HEK293T (cell line): ENCODE measurements at regions not wholly inside any gene's neighbourhood (a gene's known extent, or its start where the extent isn't known, plus 50 kb on each side); places are given as distances from the start of the nearest gene placed in this dataset.

Experiments
- CTCF ChIA-PET: fragments of 350-600 bp; formaldehyde crosslinking; extraction: SDS; loops from one replicate; lab custom pipeline; 2021; ENCODE audit warnings: antibody characterized with exemption, inconsistent platforms; lab: Yijun Ruan, JAX
- POLR2A ChIA-PET: fragments of 350-600 bp; formaldehyde crosslinking; extraction: SDS; loops from one replicate; lab custom pipeline; 2020; ENCODE audit warnings: antibody characterized with exemption, inconsistent platforms; lab: Yijun Ruan, JAX
- DNase-seq: peaks from one replicate; pipeline ENCODE4 v3.0.0; 2012; ENCODE audit warnings: mixed read lengths; ENCODE audit errors: extremely low spot score
- ARNT ChIP-seq: fragments of 450-650 bp; IDR thresholded peaks from 2 replicates; pipeline ENCODE4 v1.6.1; 2017; ENCODE audit warnings: mild to moderate bottlenecking
- BHLHE40 ChIP-seq: fragments of 450-650 bp; IDR thresholded peaks from 2 replicates; pipeline ENCODE4 v1.6.1; 2016; ENCODE audit warnings: mild to moderate bottlenecking, moderate library complexity, borderline replicate concordance
- CTBP1 ChIP-seq: fragments of 450-650 bp; IDR thresholded peaks from 2 replicates; pipeline ENCODE4 v1.6.1; 2016; ENCODE audit warnings: borderline replicate concordance
- ELF4 ChIP-seq: fragments of 450-650 bp; IDR thresholded peaks from 2 replicates; pipeline ENCODE4 v1.6.1; 2017; ENCODE audit warnings: antibody characterized with exemption
- FOXA1 ChIP-seq: fragments of 450-650 bp; IDR thresholded peaks from 2 replicates; pipeline ENCODE4 v1.6.1; 2016; ENCODE audit warnings: mild to moderate bottlenecking
- FOXK2 ChIP-seq: fragments of 450-650 bp; IDR thresholded peaks from 2 replicates; pipeline ENCODE4 v1.6.1; 2016; ENCODE audit warnings: mild to moderate bottlenecking
- FOXM1 ChIP-seq: fragments of 450-650 bp; IDR thresholded peaks from 2 replicates; pipeline ENCODE4 v1.6.1; 2017; ENCODE audit warnings: mild to moderate bottlenecking, borderline replicate concordance
- HDGF ChIP-seq: fragments of 450-650 bp; IDR thresholded peaks from 2 replicates; pipeline ENCODE4 v1.6.1; 2017; ENCODE audit warnings: antibody characterized with exemption, borderline replicate concordance
- L3MBTL2 ChIP-seq: fragments of 450-650 bp; conservative IDR thresholded peaks from 2 replicates; pipeline ENCODE4 v1.6.1; 2016; ENCODE audit warnings: mild to moderate bottlenecking
- LEF1 ChIP-seq: fragments of 450-650 bp; IDR thresholded peaks from 2 replicates; pipeline ENCODE4 v1.6.1; 2017; ENCODE audit warnings: mild to moderate bottlenecking, borderline replicate concordance
- NFRKB ChIP-seq: fragments of 450-650 bp; IDR thresholded peaks from 2 replicates; pipeline ENCODE4 v1.6.1; 2016; ENCODE audit warnings: mild to moderate bottlenecking, moderate library complexity
- PKNOX1 ChIP-seq: fragments of 450-650 bp; IDR thresholded peaks from 2 replicates; pipeline ENCODE4 v1.6.1; 2016
- SP1 ChIP-seq: fragments of 450-650 bp; IDR thresholded peaks from 2 replicates; pipeline ENCODE4 v1.6.1; 2017
- SUZ12 ChIP-seq: fragments of 450-650 bp; IDR thresholded peaks from 2 replicates; pipeline ENCODE4 v1.6.1; 2016; ENCODE audit warnings: mild to moderate bottlenecking
- TARDBP ChIP-seq: fragments of 450-650 bp; IDR thresholded peaks from 2 replicates; pipeline ENCODE4 v1.6.1; 2016
- ZNF384 ChIP-seq: fragments of 450-650 bp; IDR thresholded peaks from 2 replicates; pipeline ENCODE4 v1.6.1; 2016

DNA sequence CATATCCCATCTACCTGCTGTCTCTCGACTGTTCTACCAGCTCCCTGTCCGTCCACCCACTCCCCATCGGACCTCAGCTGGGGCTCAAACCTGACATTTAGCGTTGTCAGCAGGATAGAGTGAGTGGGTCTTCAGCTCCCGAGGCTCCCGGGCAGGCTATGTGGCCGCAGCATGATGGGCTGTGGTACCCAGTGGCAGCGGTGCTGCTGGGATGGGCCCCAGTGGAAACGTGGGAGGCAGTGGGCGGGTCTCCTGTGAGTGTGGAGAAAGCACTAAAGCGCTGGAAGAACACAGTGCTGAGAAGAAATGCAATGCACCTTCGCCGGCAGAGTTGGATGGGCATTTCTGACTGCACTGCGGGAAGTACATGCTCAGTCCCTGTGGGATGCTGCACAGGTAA lies 204.8 kb upstream of the SYT4 start:
- TF ChIP-seq TARDBP (no peak), FOXK2 (no peak), CTBP1 (no peak), HDGF (no peak), SP1 (no peak), BHLHE40 (no peak), SUZ12 (no peak), FOXM1 (no peak), NFRKB (no peak), FOXA1 (no peak), ARNT (no peak), ZNF384 (no peak), ELF4 (no peak), PKNOX1 (no peak), L3MBTL2 (no peak), LEF1 (no peak)
- CTCF ChIA-PET: no interaction called here
- no peak for DNase-seq
- POLR2A ChIA-PET: no interaction called here

DNA sequence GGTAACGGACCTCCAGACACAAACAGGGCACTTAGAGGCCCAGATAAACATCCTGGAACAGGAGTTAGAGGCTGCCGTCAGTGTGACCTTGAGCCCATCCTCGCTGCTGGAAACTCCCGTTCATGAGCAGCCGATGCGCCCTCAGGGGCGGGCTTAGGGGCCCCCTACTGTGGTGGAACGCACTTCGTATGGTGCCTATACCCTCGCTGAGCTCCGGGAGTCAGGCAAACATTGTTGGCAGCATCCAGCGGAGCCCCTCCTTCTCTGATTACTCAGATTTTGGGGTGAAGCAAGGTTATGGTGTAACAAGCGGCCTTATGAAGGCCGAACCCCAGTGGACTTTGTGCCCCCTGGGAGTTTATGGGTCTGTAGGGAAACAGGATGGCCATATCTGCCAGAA lies 205.3 kb upstream of the SYT4 start:
- DNase-seq: no peak
- ChIA-PET CTCF (no interaction called here), POLR2A (no interaction called here)
- TF ChIP-seq ZNF384 (no peak), ELF4 (no peak)

DNA sequence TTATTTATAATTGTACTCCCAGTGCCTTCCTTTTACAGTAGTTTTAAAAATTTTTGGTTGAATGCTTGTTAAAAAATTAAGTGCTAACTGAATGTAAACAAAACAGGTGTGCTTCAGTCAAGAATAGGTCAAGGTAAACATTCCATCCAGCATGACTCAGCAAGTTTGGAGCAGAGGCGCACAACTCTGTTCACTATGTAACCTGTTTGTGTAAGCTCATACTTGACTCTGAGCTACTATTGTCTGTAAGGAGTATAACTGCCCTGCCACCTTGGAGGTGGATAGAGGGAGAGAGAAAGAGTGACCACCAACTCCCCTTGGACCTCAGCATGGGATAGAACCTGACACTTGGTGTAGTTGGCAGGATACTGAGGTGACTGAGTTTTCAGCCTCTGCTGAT lies 207.4 kb upstream of the SYT4 start:
- ChIA-PET CTCF (no interaction called here), POLR2A (no interaction called here)
- DNase-seq: no peak
- TF ChIP-seq CTBP1 (no peak), ARNT (no peak), SUZ12 (no peak), FOXK2 (no peak), ELF4 (no peak)

GRCh38 chr18:43485545-43485963 lies 208.3 kb upstream of the SYT4 start:
- no peak for TF ChIP-seq CTBP1
- TF ChIP-seq LEF1: no peak
- TF ChIP-seq L3MBTL2: no peak
- TF ChIP-seq ZNF384: no peak
- no peak for TF ChIP-seq ARNT
- TF ChIP-seq SP1: no peak
- no peak for TF ChIP-seq FOXM1
- no peak for TF ChIP-seq HDGF
- TF ChIP-seq TARDBP: no peak
- TF ChIP-seq FOXK2: no peak
- no peak for TF ChIP-seq BHLHE40
- no peak for TF ChIP-seq SUZ12
- ChIA-PET POLR2A (no interaction called here), CTCF (no interaction called here)
- no peak for DNase-seq

GRCh38 chr18:43486462-43486861 lies 209.2 kb upstream of the SYT4 start:
- POLR2A ChIA-PET: no interaction called here
- no peak for DNase-seq
- TF ChIP-seq L3MBTL2 (no peak), HDGF (no peak), LEF1 (no peak), BHLHE40 (no peak), TARDBP (no peak), ARNT (no peak), PKNOX1 (no peak), ZNF384 (no peak), SP1 (no peak), SUZ12 (no peak), NFRKB (no peak), FOXM1 (no peak), ELF4 (no peak)
- CTCF ChIA-PET: no interaction called here

DNA sequence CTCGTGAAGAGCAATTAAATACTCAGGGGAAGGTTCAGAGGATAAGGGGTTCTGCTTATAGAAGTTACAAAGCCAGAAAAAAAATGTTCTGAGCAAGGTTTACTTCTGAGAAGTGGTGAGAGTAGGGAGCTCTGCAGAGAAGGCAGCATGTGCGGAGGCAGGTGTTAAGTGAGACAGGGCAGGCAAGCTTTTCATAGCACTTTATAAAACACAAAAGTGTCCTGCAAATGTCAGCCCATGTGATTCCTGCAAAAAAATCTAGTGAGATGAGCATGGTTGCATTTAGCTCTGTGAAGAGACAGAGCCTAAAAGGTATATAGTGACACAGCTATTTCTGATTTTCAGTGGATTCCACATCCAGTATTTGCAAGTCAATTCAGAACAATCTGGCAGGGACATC lies 223.8 kb upstream of the SYT4 start:
- no peak for DNase-seq
- no peak for TF ChIP-seq L3MBTL2
- POLR2A ChIA-PET: no interaction called here

GRCh38 chr18:43506935-43507334 lies 229.6 kb upstream of the SYT4 start:
- CTCF ChIA-PET: no interaction called here
- no peak for TF ChIP-seq ARNT
- TF ChIP-seq CTBP1: no peak
- no peak for TF ChIP-seq LEF1
- TF ChIP-seq SP1: no peak
- no peak for TF ChIP-seq ZNF384
- TF ChIP-seq ELF4: no peak
- no peak for TF ChIP-seq BHLHE40
- no peak for TF ChIP-seq PKNOX1
- TF ChIP-seq FOXK2: no peak
- no peak for TF ChIP-seq FOXM1
- TF ChIP-seq SUZ12: no peak
- TF ChIP-seq HDGF: no peak
- no peak for TF ChIP-seq FOXA1
- no peak for TF ChIP-seq TARDBP
- no peak for TF ChIP-seq L3MBTL2
- no peak for TF ChIP-seq NFRKB
- POLR2A ChIA-PET: no interaction called here
- DNase-seq: no peak

More for the DNA sequence above, 223.8 kb upstream of the SYT4 start:
- CTCF ChIA-PET: no interaction called here
